HCT116 (cell line): ENCODE measurements at regions not wholly inside any gene's neighbourhood (a gene's known extent, or its start where the extent isn't known, plus 50 kb on each side); places are given as distances from the start of the nearest gene placed in this dataset.

Source experiments
- ATAC-seq: fragments of 200-7000 bp; cut with Tn5 transposase; 2 replicates; pipeline ENCODE4 v1.9.1; 2020; ENCODE audit warnings: mild to moderate bottlenecking, moderate library complexity
- BruUV-seq: library from RNA; stranded (reverse); fragments of 400-500 nt; replicated peaks from 2 replicates; lab custom pipeline; 2021; lab: Mats Ljungman, UMichigan
- CTCF ChIA-PET: fragments of 300-600 bp; sonication (Branson Sonifier 250); formaldehyde crosslinking; loops from one replicate; lab custom pipeline; 2021; ENCODE audit warnings: antibody characterized with exemption; lab: Charles Lee
- POLR2A ChIA-PET: fragments of 300-600, 350-600 bp; sonication (Branson Sonifier 250); formaldehyde crosslinking; loops from one replicate; lab custom pipeline; 2021; ENCODE audit warnings: antibody characterized with exemption; lab: Charles Lee
- RAD21 ChIA-PET, 2 experiments: fragments of 300-600 bp; sonication (Branson Sonifier 250); formaldehyde crosslinking; loops; one replicate each; lab custom pipeline; 2023; ENCODE audit warnings: low total read pairs in 2 of 2; ENCODE audit not compliant: uncharacterized antibody in 2 of 2, unreplicated experiment in 2 of 2, low non-redundant PET in 1 of 2; lab: Charles Lee
- DNase-seq: peaks from one replicate; pipeline ENCODE4 v3.0.0-alpha.2; 2010; ENCODE audit warnings: low read depth, low spot score
- H2AFZ ChIP-seq: fragments of 200-600 bp; shearing (Covaris generic), sonication (generic); 2 replicates; pipeline ENCODE4 v1.6.1; 2017; ENCODE audit warnings: low read depth, mixed run types, mixed read lengths, antibody characterized with exemption, low read length; ENCODE audit not compliant: poor library complexity, severe bottlenecking
- H3K27ac ChIP-seq: 2 replicates; pipeline ENCODE4 v1.5.1; 2012; ENCODE audit warnings: low read depth, low read length
- H3K27me3 ChIP-seq: fragments of 200-600 bp; sonication (generic); 2 replicates; pipeline ENCODE4 v1.6.1; 2016; ENCODE audit warnings: mixed run types, low read length, mixed read lengths; ENCODE audit not compliant: insufficient read depth
- H3K36me3 ChIP-seq, 2 experiments: fragments of 200-500 bp in 1 of 2; fragments of 200-600 bp in 1 of 2; sonication (Bioruptor generic) in 1 of 2; sonication (generic) in 1 of 2; 2 replicates each; pipeline versions ENCODE4 v1.5.1 to v1.6.1; 2014 to 2016; ENCODE audit warnings: low read length in 2 of 2, inconsistent platforms in 1 of 2, mixed read lengths in 1 of 2, mixed run types in 1 of 2; ENCODE audit not compliant: insufficient read depth in 2 of 2, control insufficient read depth in 1 of 2
- H3K4me1 ChIP-seq, 2 experiments: fragments of 200-600 bp in 1 of 2; sonication (generic) in 1 of 2; 2 replicates each; pipeline versions ENCODE4 v1.5.1 to v1.6.1; 2012 to 2017; ENCODE audit warnings: low read length in 2 of 2, inconsistent platforms in 1 of 2, mild to moderate bottlenecking in 1 of 2, mixed read lengths in 1 of 2, mixed run types in 1 of 2, moderate library complexity in 1 of 2; ENCODE audit not compliant: insufficient read depth in 2 of 2, control insufficient read depth in 1 of 2
- H3K4me2 ChIP-seq: fragments of 200-600 bp; sonication (generic); 2 replicates; pipeline ENCODE4 v1.6.1; 2017; ENCODE audit warnings: mixed run types, low read length, mixed read lengths
- H3K4me3 ChIP-seq, 2 experiments: fragments of 200-600 bp in 1 of 2; sonication (generic) in 1 of 2; replicated peaks in 1 of 2; 2 replicates each; pipeline ENCODE4 v1.5.1; 2011 to 2016; ENCODE audit warnings: low read length in 2 of 2, control low read depth in 1 of 2, low read depth in 1 of 2, mild to moderate bottlenecking in 1 of 2, mixed read lengths in 1 of 2, mixed run types in 1 of 2
- H3K79me2 ChIP-seq: fragments of 200-600 bp; sonication (generic); 2 replicates; pipeline ENCODE4 v1.6.1; 2017; ENCODE audit warnings: mild to moderate bottlenecking, mixed run types, low read length, moderate library complexity, mixed read lengths; ENCODE audit not compliant: insufficient read depth
- H3K9ac ChIP-seq: fragments of 200-600 bp; sonication (generic); 2 replicates; pipeline ENCODE4 v1.6.1; 2016; ENCODE audit warnings: low read length, mixed read lengths
- H3K9me2 ChIP-seq: fragments of 200-600 bp; sonication (generic), shearing (Covaris generic); 2 replicates; pipeline ENCODE4 v1.6.1; 2017; ENCODE audit warnings: mixed run types, mild to moderate bottlenecking, moderate library complexity; ENCODE audit not compliant: insufficient read depth
- H3K9me3 ChIP-seq, 2 experiments: fragments of 200-500 bp in 1 of 2; fragments of 200-600 bp in 1 of 2; sonication (Bioruptor generic) in 1 of 2; sonication (generic) in 1 of 2; 2 replicates each; pipeline ENCODE4 v1.6.1; 2014 to 2017; ENCODE audit warnings: low read length in 2 of 2, mixed read lengths in 2 of 2, inconsistent platforms in 1 of 2, low read depth in 1 of 2, mild to moderate bottlenecking in 1 of 2, mixed run types in 1 of 2, moderate library complexity in 1 of 2; ENCODE audit not compliant: control insufficient read depth in 1 of 2, insufficient read depth in 1 of 2
- H4K20me1 ChIP-seq: fragments of 200-600 bp; sonication (generic), shearing (Covaris generic); 2 replicates; pipeline ENCODE4 v1.6.1; 2017; ENCODE audit warnings: mixed run types, mild to moderate bottlenecking, moderate library complexity; ENCODE audit not compliant: insufficient read depth
- ATF3 ChIP-seq: IDR thresholded peaks from 2 replicates; pipeline ENCODE4 v1.6.1; 2012
- EZH2 ChIP-seq: fragments of 200-600 bp; sonication (generic); IDR thresholded peaks from 2 replicates; pipeline ENCODE4 v1.6.1; 2017; ENCODE audit warnings: antibody characterized with exemption, mixed run types
- EZH2phosphoT487 ChIP-seq: fragments of 200-600 bp; IDR thresholded peaks from 2 replicates; pipeline ENCODE4 v1.6.1; 2018; ENCODE audit warnings: antibody characterized with exemption, borderline replicate concordance
- JUND ChIP-seq: IDR thresholded peaks from 2 replicates; pipeline ENCODE4 v1.6.1; 2012
- POLR2AphosphoS5 ChIP-seq: IDR thresholded peaks from 2 replicates; pipeline ENCODE4 v1.6.1; 2011; ENCODE audit warnings: mild to moderate bottlenecking, low read depth, low read length, moderate library complexity
- REST ChIP-seq: IDR thresholded peaks from 2 replicates; pipeline ENCODE4 v1.6.1; 2012; ENCODE audit warnings: low read depth
- SIN3A ChIP-seq: IDR thresholded peaks from 2 replicates; pipeline ENCODE4 v1.6.1; 2012; ENCODE audit warnings: low read depth
- SP1 ChIP-seq: IDR thresholded peaks from 2 replicates; pipeline ENCODE4 v1.6.1; 2012; ENCODE audit warnings: low read depth
- YY1 ChIP-seq: IDR thresholded peaks from 2 replicates; pipeline ENCODE4 v1.6.1; 2011; ENCODE audit warnings: low read length, low read depth, moderate library complexity, mild to moderate bottlenecking; ENCODE audit not compliant: insufficient replicate concordance; ENCODE audit errors: extremely low read depth
- ZBTB33 ChIP-seq: IDR thresholded peaks from 2 replicates; pipeline ENCODE4 v1.6.1; 2011; ENCODE audit warnings: mild to moderate bottlenecking, low read length, moderate library complexity; ENCODE audit not compliant: insufficient replicate concordance; ENCODE audit errors: extremely low read depth
- ZNF274 ChIP-seq: fragments of 200-500 bp; sonication (Bioruptor generic); IDR thresholded peaks from 2 replicates; pipeline ENCODE4 v1.6.1; 2014; ENCODE audit warnings: mild to moderate bottlenecking, low read depth, low read length, inconsistent platforms
- intact Hi-C: fragments of 100-400 bp; cut with micrococcal nuclease; formaldehyde crosslinking; loops from 2 replicates; pipeline ENCODE4 v1.10.0; 2022

- POLR2A ChIA-PET: no interaction called here
- CTCF ChIA-PET: no interaction called here
- H3K4me3 ChIP-seq: no peak overlapping the region
- ATAC-seq: no peak
- no peak overlapping the region for H3K4me2 ChIP-seq
- H2AFZ ChIP-seq: no peak overlapping the region
- H3K79me2 ChIP-seq: no peaks in the 10 kb centered on the region
- no peak overlapping the region for H3K9ac ChIP-seq
- RAD21 ChIA-PET: no interaction called here
- H3K27ac ChIP-seq: no peak overlapping the region
- intact Hi-C loops: no loop called here
- no peaks in the 10 kb centered on the region for H3K9me2 ChIP-seq
- no peak for DNase-seq
- H3K4me1 ChIP-seq: no peaks in the 10 kb centered on the region
- no peaks in the 10 kb centered on the region for H3K9me3 ChIP-seq
- no peaks in the 10 kb centered on the region for H3K36me3 ChIP-seq
- H4K20me1 ChIP-seq: no peaks in the 10 kb centered on the region
- no peak for TF ChIP-seq POLR2AphosphoS5
- no peak for TF ChIP-seq EZH2phosphoT487
- TF ChIP-seq ZNF274: no peak
- no peak for TF ChIP-seq SP1
- BruUV-seq: no TSS peak
- no peaks in the 10 kb centered on the region for H3K27me3 ChIP-seq
These were observed 119.2 kb upstream of the ARG1 start for GRCh38 chr6:131453803-131454202.

GRCh38 chr6:131456565-131456964, 116.5 kb upstream of the ARG1 start:
- Histone ChIP-seq H4K20me1 (no peaks in the 10 kb centered on the region), H3K9me2 (no peaks in the 10 kb centered on the region), H3K9ac (no peak overlapping the region), H3K27me3 (no peaks in the 10 kb centered on the region), H3K27ac (no peak overlapping the region), H2AFZ (no peak overlapping the region), H3K36me3 (no peaks in the 10 kb centered on the region), H3K79me2 (no peaks in the 10 kb centered on the region), H3K4me1 (no peaks in the 10 kb centered on the region), H3K4me2 (no peak overlapping the region), H3K4me3 (no peak overlapping the region), H3K9me3 (no peaks in the 10 kb centered on the region)
- ATAC-seq (no peak), DNase-seq (no peak)
- no TSS peak for BruUV-seq
- intact Hi-C loops: no loop called here
- TF ChIP-seq ATF3 (no peak), SIN3A (no peak), JUND (no peak), EZH2 (no peak), ZBTB33 (no peak), ZNF274 (no peak), YY1 (no peak), POLR2AphosphoS5 (no peak), REST (no peak)
- RAD21 ChIA-PET: no interaction called here
- POLR2A ChIA-PET: no interaction called here
- CTCF ChIA-PET: no interaction called here
